Small intestine (tissue), 7 donors: ENCODE measurements at regions not wholly inside any gene's neighbourhood (a gene's known extent, or its start where the extent isn't known, plus 50 kb on each side); places are given as distances from the start of the nearest gene placed in this dataset.
"Not testable (repeated sequence)": the region's sequence is repeated elsewhere in the genome, so short reads cannot be mapped to it uniquely, and the experiment has no call there.

ENCODE experiments used
- DNase-seq, 2 donors: peaks; one replicate each; pipeline versions ENCODE4 v3.0.0 to v3.0.0-alpha.2; 2013
- FAIRE-seq: peaks from 2 replicates; lab custom pipeline; 2012; peaks lifted over from hg19 to GRCh38; lab: Jason Lieb, UNC
- H3K27ac ChIP-seq, 3 donors: one replicate each; pipeline ENCODE4 v1.5.1; 2013; ENCODE audit warnings: low read length in 2 of 3, mild to moderate bottlenecking in 2 of 3, control low read depth in 1 of 3, inconsistent platforms in 1 of 3, low read depth in 1 of 3, moderate library complexity in 1 of 3
- H3K27me3 ChIP-seq, 3 donors: one replicate each; pipeline ENCODE4 v1.6.1; 2013; ENCODE audit warnings: low read length in 3 of 3, inconsistent platforms in 1 of 3; ENCODE audit not compliant: control insufficient read depth in 3 of 3, insufficient read depth in 3 of 3
- H3K36me3 ChIP-seq, 3 donors: one replicate each; pipeline ENCODE4 v1.6.1; 2013; ENCODE audit warnings: low read length in 3 of 3, inconsistent platforms in 1 of 3, low read depth in 1 of 3, mild to moderate bottlenecking in 1 of 3, moderate library complexity in 1 of 3; ENCODE audit not compliant: control insufficient read depth in 3 of 3, insufficient read depth in 2 of 3
- H3K4me1 ChIP-seq, 3 donors: one replicate each; pipeline ENCODE4 v1.6.1; 2013; ENCODE audit warnings: low read length in 2 of 3, inconsistent platforms in 1 of 3, low read depth in 1 of 3, mild to moderate bottlenecking in 1 of 3, moderate library complexity in 1 of 3; ENCODE audit not compliant: control insufficient read depth in 3 of 3, insufficient read depth in 2 of 3
- H3K4me3 ChIP-seq, 3 donors: one replicate each; pipeline ENCODE4 v1.5.1; 2013; ENCODE audit warnings: low read length in 3 of 3, control low read depth in 1 of 3, inconsistent platforms in 1 of 3, low read depth in 1 of 3, mild to moderate bottlenecking in 1 of 3, moderate library complexity in 1 of 3
- H3K9me3 ChIP-seq, 2 donors: one replicate each; pipeline ENCODE4 v1.6.1; 2013; ENCODE audit warnings: low read depth in 1 of 2, low read length in 1 of 2; ENCODE audit not compliant: control insufficient read depth in 2 of 2, insufficient read depth in 1 of 2
- WGBS, 3 donors: extraction: QIAGEN DNeasy Blood & Tissue Kit; methylation state at CpG; one replicate each; pipeline ENCODE4 v1.1.7; 2013; 5-methylcytosine and 5-hydroxymethylcytosine counted together
- donor health status: healthy with polysubstance abuse.
- donor health status: control.
- donor health status: control.
- donor health status: Bipolar disorder and iron deficiency.
- donor health status: healthy.

GRCh38 chr20:30302786-30303185 is 954.7 kb upstream of the DEFB115 start:
- H3K9me3 ChIP-seq, H3K4me1 ChIP-seq, H3K4me3 ChIP-seq, H3K27me3 ChIP-seq, FAIRE-seq, H3K27ac ChIP-seq, H3K36me3 ChIP-seq, DNase-seq: not testable (repeated sequence)

GRCh38 chr20:30309938-30310337 is 947.5 kb upstream of the DEFB115 start:
- H3K27ac ChIP-seq, H3K4me3 ChIP-seq, FAIRE-seq, H3K27me3 ChIP-seq, H3K9me3 ChIP-seq, H3K4me1 ChIP-seq, H3K36me3 ChIP-seq: not testable (repeated sequence)
- DNase-seq = peak in 1 of 2 donors; percentile 38
- WGBS, 3 donors = 0 to 27% (median 0%) methylated on average over 1 of the region's 1 CpG

DNA sequence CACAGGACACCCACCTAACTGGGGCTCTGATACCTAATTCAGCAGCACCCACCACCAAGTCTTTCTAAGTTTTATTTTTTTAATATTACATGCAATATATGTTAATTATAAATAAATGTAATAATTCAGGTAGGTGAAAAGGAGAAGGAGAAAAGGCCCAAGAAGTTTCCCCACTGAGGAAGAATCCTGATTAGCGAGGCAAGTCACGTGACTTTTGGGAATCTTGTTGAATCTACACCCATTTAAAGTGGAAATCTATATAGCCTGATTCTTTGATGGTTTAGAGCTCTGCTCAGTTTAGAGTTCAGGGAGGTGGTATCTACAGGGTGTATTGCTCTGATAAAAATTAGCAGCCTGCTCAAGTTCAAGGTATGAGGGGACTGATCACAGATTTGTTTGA is 947.1 kb upstream of the DEFB115 start:
- not testable (repeated sequence) for H3K9me3 ChIP-seq, H3K27me3 ChIP-seq, H3K27ac ChIP-seq, H3K4me3 ChIP-seq, H3K4me1 ChIP-seq, FAIRE-seq, DNase-seq, H3K36me3 ChIP-seq
- 26 to 62% (median 55%) methylated on average over 2 of the region's 2 CpGs for WGBS, 3 donors

DNA sequence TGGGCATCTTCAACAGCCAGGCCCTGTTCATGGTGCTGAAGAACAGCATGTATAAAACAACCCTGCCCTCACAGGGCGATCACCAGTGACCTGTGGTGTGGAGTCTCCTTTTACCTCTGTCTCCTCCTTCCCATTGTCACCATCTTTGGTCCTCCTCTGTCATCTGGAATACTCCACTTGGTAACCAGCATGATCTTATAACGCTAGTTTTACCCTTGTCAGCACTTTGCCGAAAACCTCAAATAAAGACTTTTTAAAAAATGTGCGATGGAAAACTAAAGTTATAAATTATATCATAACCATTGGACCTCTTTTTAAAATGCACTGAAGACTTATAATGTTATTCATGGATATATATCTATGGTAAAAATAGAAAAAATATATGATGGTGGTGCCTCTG is 945.2 kb upstream of the DEFB115 start:
- FAIRE-seq, H3K4me3 ChIP-seq, H3K36me3 ChIP-seq, H3K4me1 ChIP-seq, H3K27ac ChIP-seq, H3K27me3 ChIP-seq, DNase-seq, H3K9me3 ChIP-seq: not testable (repeated sequence)
- 87 to 99% (median 96%) methylated on average over 3 to 4 of the region's 4 CpGs for WGBS, 3 donors

DNA sequence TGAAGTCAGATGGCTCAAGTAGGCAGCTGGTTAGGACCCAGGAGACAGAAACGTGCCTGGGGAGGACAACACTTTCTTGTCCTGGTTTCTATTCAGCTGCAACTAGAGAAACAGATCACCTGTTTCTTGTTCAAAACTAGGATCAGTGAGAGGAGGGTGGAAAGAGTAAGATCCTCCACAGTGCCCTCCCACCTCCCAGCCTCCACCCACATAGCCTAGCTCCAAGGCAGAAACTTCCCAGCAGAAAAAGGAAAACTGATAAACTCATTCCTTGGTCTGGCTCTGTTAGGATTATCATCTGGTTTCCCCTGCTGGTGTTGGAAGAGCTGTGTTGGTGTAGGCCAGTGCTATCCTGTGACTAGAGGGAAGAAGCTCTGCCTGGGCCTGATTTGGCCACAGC is 943.8 kb upstream of the DEFB115 start:
- H3K9me3 ChIP-seq, H3K4me1 ChIP-seq, FAIRE-seq, DNase-seq, H3K27ac ChIP-seq, H3K4me3 ChIP-seq, H3K36me3 ChIP-seq, H3K27me3 ChIP-seq: not testable (repeated sequence)
- WGBS, 3 donors = 20 to 38% (median 29%) methylated on average over 1 of the region's 1 CpG

DNA sequence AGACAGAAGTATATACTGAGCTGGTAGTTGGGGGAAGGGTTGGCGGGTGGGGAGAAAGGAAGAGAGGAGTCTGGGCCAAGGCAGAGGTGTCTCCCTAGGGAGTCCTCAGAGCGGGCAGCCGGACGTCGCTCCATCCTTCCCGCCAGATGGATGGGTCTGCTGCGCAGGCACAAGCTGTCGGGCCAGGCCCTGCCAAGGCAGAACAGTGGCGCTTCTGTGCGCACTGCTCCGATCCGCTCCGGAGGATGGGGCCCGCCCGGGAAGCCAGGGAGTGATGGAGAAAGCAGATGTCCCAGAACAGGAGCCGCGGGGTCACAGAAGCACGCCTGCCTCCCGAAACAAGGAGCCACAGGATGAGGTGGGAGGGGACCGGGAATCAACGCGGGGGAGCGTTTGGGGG is 941.4 kb upstream of the DEFB115 start:
- H3K27me3 ChIP-seq, H3K4me3 ChIP-seq, H3K27ac ChIP-seq, H3K4me1 ChIP-seq, H3K36me3 ChIP-seq, H3K9me3 ChIP-seq, FAIRE-seq, DNase-seq: not testable (repeated sequence)
- WGBS, 3 donors = 37 to 78% (median 54%) methylated on average over 22 to 23 of the region's 23 CpGs

DNA sequence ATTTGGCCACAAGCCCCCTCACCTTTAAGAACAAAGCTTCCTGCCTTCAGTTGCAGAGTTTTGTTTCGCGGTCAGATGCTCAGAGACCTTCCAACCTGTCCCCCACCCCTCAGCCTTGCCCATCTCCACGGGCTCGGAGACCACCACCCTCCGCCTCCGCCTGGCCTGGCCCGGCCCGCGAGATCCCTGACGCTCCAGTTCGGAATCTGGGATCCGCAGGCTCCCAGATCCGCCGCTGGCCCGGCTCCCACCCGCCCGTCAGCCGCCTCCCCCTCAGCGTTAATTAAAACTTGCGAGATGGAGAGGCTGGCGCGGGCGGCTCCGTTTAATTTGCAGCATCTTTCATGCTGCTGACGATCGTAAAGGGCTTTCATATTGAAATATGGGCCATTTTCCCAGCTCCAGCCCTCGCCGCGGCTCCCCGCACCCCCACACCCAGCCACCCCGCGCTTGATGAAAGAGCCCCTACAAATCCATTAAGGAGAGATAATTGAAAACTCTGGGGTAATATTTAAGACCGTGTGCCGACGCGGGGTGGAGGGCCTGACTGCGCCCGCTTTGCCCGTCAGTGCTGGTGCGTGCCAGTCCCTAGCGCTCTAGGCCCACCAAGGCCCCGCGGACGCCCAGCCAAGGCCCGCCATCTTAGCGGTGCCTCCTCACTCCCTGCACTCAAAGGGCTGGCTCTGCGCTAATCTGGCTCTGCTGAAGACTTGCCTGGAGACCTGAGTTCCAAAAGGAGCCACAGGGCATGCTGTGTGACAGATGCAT is 940.7 kb upstream of the DEFB115 start:
- WGBS, 3 donors = 43 to 84% (median 68%) methylated on average over 46 to 47 of the region's 47 CpGs

DNA sequence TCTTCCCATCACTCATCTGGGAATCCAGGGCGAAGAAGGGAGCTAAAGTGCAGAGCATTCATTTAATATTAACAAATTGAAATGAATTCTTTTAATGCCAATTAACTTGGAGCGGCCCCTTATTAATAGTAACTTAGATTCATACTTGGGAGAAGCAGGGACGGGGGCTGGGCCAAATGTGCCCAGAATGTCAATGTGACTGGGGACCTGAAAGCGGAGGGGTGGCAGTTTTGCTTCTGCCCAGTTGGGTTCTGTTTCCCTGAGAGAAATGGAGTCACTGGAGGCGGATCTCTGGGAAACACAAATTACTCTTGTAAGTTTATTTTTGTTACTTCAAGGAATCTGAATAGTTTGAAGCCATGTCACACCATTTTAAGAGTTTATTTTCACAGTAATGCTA is 923.7 kb upstream of the DEFB115 start:
- FAIRE-seq, H3K27ac ChIP-seq, H3K27me3 ChIP-seq, H3K4me3 ChIP-seq, H3K4me1 ChIP-seq, H3K9me3 ChIP-seq, DNase-seq, H3K36me3 ChIP-seq: not testable (repeated sequence)
- WGBS, 3 donors = 79 to 93% (median 82%) methylated on average over 5 of the region's 5 CpGs

More for the DNA sequence above, 940.7 kb upstream of the DEFB115 start:
- DNase-seq, H3K36me3 ChIP-seq, FAIRE-seq, H3K27ac ChIP-seq, H3K4me1 ChIP-seq, H3K9me3 ChIP-seq, H3K4me3 ChIP-seq, H3K27me3 ChIP-seq: not testable (repeated sequence)

- H3K4me1 ChIP-seq, H3K9me3 ChIP-seq, H3K27ac ChIP-seq, FAIRE-seq, H3K27me3 ChIP-seq, H3K36me3 ChIP-seq, DNase-seq, H3K4me3 ChIP-seq: not testable (repeated sequence)
- WGBS, 3 donors = 59 to 83% (median 64%) methylated on average over 4 of the region's 4 CpGs
Measured at GRCh38 chr20:30337556-30337955, 919.9 kb upstream of the DEFB115 start.
